OCI-M1 (cell line): ENCODE measurements at regions not wholly inside any gene's neighbourhood (a gene's known extent, or its start where the extent isn't known, plus 50 kb on each side); places are given as distances from the start of the nearest gene placed in this dataset.

Experiments used
- DNase-seq: peaks from one replicate; lab custom pipeline; 2025; lab: John Stamatoyannopoulos, UW

DNA sequence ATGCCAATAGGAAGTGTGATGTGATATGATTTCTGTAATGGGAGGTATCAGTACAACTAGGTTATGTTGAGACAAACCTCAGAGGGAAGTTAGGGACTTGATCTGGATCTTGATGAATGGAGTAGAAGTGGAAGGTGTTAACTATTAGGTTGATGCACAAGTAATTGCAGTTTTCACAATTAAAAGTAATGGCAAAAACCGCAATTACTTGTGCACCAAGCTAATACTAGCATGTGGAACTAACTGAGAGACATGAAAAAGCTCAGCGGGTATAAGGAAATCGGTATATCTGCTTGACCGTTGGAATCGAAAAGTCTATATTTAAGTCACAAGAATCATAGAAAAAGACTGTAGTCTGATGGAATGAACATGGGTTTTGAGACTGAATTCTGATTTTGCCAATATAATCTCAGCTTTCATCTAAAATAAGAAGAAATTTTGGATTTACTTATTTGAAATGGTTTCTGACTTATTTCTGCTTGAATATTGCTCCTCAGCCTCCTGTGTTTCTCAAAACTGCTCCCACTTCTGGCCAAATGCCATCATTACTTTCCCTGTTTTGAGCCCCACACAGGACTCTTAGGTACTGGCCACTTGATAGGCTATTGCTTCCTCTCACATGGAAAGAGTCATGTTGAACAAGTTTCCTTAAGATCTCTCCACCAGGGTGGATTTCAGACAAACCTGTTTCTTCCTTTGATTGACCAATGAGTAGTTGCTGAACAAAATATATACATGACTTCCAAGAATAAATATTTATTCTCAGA, 271.5 kb upstream of the COL8A1 start:
- peak; percentile 60 for DNase-seq

- DNase-seq, result no peak
Measured at GRCh38 chr3:99365979-99366378, 272.4 kb upstream of the COL8A1 start.

- DNase-seq, result no peak
Measured at GRCh38 chr3:99365396-99365795, 273.0 kb upstream of the COL8A1 start.

DNA sequence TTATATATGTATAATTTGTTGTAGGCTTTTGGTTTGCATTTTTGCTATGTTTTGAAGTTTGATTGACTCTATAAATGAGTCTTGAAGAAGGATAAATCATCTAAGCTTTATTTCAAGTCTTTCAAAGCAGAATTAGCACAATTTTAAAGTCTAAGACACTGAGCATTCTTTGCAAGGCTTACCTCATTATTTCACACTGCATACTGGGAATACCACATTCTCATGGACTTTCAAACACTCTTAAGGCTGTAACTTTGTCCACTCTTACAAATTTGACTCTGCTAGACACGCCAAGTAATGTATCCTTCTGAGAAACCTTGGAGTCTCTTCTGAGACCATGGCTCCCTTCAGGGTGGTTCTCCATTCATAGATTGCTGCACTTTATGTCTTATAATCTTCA, 281.3 kb upstream of the COL8A1 start:
- DNase-seq, result no peak

- DNase-seq, result no peak
Measured at GRCh38 chr3:99356696-99357095, 281.7 kb upstream of the COL8A1 start.

GRCh38 chr3:99355465-99355864, 282.9 kb upstream of the COL8A1 start:
- DNase-seq, result no peak

GRCh38 chr3:99352811-99353210, 285.6 kb upstream of the COL8A1 start:
- DNase-seq, result no peak

DNA sequence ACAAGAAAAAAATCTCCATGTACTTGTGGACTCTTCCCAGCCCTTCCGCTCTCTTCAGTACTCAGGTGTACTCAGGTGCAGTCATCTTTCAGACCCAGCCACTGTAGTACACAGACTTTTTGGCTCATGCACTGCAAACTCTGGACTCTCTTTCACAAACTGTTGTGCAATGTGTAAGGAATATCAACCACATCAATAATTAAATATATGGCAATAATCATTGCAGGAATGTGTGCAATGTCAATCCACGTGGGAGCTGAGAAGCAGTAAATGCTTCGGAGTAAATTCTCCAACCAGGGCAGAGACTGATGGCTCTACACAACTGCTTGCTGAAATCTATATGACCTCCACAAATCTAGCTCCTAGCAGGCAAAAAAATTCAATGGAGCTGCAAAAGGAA, 287.3 kb upstream of the COL8A1 start:
- DNase-seq, result no peak

DNA sequence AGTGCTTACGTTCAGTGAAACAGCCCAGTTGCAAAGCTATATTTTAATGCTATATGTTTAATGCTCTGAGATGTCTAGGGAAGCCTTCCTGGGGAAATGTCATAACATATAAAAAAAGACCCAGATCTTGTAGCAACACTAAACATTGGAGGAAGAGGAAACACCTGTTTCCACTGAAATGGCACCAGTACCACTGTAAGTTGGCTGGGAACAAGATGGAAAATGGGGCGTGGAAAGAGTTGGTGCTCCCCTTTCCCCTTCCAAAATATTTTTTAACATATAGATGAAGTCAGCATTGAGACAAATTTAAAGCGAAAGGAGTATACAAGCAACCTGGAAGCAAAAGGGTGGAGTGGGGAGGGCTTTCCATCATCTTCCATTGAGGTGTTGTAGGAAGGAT, 289.9 kb upstream of the COL8A1 start:
- DNase-seq, result no peak

DNA sequence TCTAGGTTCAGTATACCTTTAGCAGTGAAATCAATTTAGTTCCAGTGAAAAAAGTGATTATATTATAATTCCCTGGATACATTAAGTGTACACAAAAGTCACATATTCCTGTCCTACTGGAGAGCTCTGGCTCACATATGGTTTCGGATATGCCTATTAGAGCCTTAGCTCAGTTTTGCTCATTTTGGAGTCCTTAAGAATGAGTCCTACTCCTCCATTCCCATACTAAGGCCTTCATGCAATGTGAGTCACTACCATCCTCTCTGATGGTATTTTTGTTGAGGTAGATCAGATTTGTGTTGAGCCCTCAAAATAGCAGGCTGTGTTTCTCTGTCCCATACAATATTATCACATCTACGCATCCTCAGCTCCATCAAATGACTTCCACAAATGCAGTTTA, 294.2 kb upstream of the COL8A1 start:
- no peak for DNase-seq

DNA sequence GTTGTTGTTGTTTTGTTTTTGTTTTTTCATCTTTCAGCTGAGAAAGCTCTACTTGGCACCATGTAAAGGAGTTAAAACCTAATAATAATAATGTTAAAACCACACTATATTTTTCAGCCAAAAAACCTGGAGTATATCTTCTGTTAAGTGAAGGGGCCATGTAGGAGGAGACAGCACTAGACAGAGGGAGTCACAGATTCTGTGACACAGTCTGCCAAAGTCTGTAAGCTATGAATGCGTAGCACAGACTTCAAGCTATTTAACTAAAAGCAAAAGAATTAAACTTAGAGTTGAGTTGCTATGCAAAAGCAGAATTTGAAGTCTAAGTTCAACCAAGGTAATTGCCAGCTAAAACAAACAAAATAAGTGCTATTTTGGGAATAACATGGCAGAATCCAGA, 296.0 kb upstream of the COL8A1 start:
- DNase-seq, result no peak

DNA sequence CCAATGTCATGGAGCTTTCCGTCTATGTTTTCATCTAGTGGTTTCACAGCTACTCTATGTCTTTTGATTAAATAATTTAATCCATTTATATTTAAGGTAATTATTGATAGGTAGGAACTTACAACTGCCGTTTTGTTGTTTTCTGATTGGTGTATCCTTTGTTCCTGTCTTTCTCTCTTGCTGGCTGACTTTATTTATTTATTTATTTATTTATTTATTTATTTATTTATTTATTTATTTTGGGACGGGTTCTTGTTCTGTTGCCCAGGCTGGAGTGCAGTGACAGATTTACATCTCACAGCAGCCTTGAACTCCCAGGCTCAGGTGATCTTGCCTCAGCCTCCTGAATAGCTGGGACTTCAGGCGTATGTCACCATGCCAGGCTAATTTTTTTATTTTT, 299.2 kb upstream of the COL8A1 start:
- no peak for DNase-seq

GRCh38 chr3:99332718-99333117, 305.7 kb upstream of the COL8A1 start:
- DNase-seq, result no peak

- DNase-seq, result no peak
Measured at GRCh38 chr3:99332276-99332675, 306.1 kb upstream of the COL8A1 start.

- DNase-seq, result no peak
Measured at GRCh38 chr3:99330924-99331532, 307.4 kb upstream of the COL8A1 start.

GRCh38 chr3:99330281-99330680, 308.1 kb upstream of the COL8A1 start:
- peak; percentile 92 for DNase-seq

DNA sequence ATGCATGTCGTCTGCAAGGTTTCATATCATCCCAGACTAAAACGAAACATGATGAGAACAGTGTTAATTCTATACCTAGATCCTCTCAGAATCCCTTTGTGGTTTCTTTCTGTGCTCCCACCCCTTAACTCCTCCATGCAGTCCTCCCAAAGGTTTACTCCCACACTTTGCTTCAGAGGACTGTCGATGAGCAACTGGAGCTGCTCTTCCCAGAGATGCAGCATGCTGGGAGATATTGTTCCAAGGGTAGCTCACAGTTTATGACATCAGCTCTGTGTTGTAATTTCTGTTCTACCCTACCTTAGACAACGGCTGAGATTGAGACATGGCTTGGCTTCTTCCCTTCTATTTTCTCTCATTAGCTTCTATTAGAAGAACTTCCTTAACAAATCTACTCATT, 313.0 kb upstream of the COL8A1 start:
- peak; percentile 39 for DNase-seq

GRCh38 chr3:99324636-99325203, 313.7 kb upstream of the COL8A1 start:
- DNase-seq, result no peak

GRCh38 chr3:99323940-99324339, 314.5 kb upstream of the COL8A1 start:
- DNase-seq, result no peak

DNA sequence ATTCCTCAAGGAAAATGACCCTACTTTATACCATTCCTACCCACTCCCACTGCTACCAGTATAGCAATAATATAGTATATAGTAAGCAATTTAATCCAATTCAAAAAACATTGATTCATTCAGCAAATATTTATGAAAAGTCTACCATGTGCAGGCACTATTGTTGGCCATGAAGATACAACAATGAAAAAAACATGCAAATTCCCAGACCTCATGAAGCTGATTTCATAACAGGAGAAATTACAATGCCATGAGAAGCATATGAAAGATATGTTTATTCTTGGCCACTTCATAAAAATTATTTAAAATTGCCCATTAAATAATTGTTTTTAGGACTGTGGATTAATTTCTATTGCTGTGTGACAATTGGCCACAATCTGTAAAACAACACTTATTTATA, 315.8 kb upstream of the COL8A1 start:
- no peak for DNase-seq

- DNase-seq, result no peak
Measured at GRCh38 chr3:99321261-99321660, 317.1 kb upstream of the COL8A1 start.

DNA sequence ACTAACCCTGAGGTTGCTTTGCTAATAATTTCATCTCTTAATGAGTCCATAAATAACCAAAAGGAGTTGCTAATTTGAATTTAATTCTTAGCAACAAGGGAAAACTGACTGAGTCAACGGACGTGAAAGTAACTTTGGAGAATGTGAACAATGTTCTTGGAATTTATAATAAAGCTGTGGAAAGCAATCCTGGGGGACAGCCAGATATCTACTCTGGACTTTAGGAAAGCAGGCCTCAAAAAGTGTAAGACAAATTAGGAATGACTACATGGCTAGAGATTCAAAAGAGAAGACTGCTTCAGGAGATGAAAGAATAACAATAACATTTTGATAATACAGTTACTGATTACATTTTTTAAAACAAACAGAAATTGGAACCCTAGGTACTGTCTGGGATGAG, 318.4 kb upstream of the COL8A1 start:
- DNase-seq, result no peak

GRCh38 chr3:99319450-99319849, 318.9 kb upstream of the COL8A1 start:
- no peak for DNase-seq

DNA sequence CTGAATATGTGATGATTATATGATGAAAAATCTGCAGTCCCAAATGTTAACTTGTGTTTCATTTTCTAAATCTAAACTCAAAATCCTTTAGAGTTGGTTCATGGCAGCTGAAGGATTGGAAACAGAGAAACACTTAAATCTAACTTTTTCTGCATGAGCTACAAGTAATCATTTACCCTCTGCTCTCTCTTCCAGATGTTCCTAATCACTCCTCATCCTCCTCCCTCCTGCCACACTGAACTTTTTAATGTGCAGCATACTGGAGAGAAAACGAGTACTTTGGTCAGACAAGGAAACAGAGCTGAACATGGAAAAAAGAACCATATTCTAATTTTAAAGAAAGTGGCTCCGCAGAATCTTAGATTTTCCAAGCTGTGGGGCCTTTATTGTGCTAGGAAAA, 321.2 kb upstream of the COL8A1 start:
- no peak for DNase-seq
